Osteocyte (in vitro differentiated cells): ENCODE measurements at regions not wholly inside any gene's neighbourhood (a gene's known extent, or its start where the extent isn't known, plus 50 kb on each side); places are given as distances from the start of the nearest gene placed in this dataset.
"Not testable (repeated sequence)": the region's sequence is repeated elsewhere in the genome, so short reads cannot be mapped to it uniquely, and the experiment has no call there.

Experiments
- DNase-seq: peaks from one replicate; pipeline ENCODE4 v3.0.0; 2021; ENCODE audit warnings: mixed read lengths; ENCODE audit not compliant: unreplicated experiment; ENCODE audit errors: extremely low spot score
- H3K27ac Mint-ChIP-seq: one replicate; pipeline ENCODE4 v1.8.0; 2021; ENCODE audit warnings: mild to moderate bottlenecking, mixed read lengths; ENCODE audit not compliant: unreplicated experiment
- H3K27me3 Mint-ChIP-seq: one replicate; pipeline ENCODE4 v1.8.0; 2021; ENCODE audit warnings: mixed read lengths; ENCODE audit not compliant: unreplicated experiment
- H3K36me3 Mint-ChIP-seq: one replicate; pipeline ENCODE4 v1.8.0; 2021; ENCODE audit warnings: mixed read lengths; ENCODE audit not compliant: unreplicated experiment
- H3K4me1 Mint-ChIP-seq: one replicate; pipeline ENCODE4 v1.8.0; 2021; ENCODE audit warnings: mixed read lengths; ENCODE audit not compliant: unreplicated experiment
- H3K4me3 Mint-ChIP-seq: one replicate; pipeline ENCODE4 v1.8.0; 2021; ENCODE audit warnings: mild to moderate bottlenecking, moderate library complexity, mixed read lengths; ENCODE audit not compliant: unreplicated experiment
- H3K9me3 Mint-ChIP-seq: one replicate; pipeline ENCODE4 v1.8.0; 2021; ENCODE audit warnings: mixed read lengths; ENCODE audit not compliant: unreplicated experiment
- TF ChIP-seq, protein P1 (sequence below): fragments of 200-600 bp; sonication (generic); IDR thresholded peaks from 2 replicates; pipeline ENCODE4 v1.5.0; 2021; ENCODE audit warnings: antibody characterized with exemption, mild to moderate bottlenecking, moderate library complexity

DNA sequence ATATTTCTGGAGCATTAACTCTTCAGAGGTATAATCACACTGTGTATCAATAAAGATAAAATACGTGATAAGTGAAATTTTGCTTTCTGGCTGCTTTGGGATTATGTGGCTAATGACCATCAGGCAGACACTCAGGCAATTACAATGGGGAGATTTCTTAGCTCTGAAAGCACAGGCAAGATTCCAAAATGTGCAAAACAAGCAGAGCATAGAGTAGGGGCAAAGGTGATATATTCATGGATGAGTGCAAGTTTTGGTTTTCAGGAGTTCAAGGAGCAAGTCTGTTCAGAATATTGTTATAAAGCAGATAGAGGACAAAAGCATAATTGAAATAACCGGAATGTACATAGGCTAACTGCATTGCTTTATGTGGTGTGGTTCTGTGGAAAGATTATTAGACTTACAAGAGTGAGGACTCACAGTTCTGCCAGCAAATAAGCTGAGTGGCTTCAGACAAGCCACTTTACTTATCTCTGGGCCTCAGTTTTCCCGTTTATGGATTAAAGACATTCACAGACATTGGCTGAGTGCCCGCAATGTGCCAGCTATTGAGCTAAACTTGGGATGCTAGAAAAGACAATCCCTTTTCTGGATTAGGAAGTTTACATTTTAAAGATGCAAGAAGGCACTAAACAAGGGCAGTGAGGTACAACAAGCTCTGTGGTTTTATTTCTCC lies 945.6 kb upstream of the ARRDC3 start:
- no peak for DNase-seq
- Mint-ChIP-seq H3K27me3 (no peaks in the 10 kb centered on the region), H3K9me3 (peaks cover 8% of the 10 kb centered on the region), H3K4me1 (peaks cover 5% of the 10 kb centered on the region), H3K36me3 (no peaks in the 10 kb centered on the region), H3K27ac (no peak overlapping the region), H3K4me3 (no peak overlapping the region)
- TF ChIP-seq, protein P1, sequence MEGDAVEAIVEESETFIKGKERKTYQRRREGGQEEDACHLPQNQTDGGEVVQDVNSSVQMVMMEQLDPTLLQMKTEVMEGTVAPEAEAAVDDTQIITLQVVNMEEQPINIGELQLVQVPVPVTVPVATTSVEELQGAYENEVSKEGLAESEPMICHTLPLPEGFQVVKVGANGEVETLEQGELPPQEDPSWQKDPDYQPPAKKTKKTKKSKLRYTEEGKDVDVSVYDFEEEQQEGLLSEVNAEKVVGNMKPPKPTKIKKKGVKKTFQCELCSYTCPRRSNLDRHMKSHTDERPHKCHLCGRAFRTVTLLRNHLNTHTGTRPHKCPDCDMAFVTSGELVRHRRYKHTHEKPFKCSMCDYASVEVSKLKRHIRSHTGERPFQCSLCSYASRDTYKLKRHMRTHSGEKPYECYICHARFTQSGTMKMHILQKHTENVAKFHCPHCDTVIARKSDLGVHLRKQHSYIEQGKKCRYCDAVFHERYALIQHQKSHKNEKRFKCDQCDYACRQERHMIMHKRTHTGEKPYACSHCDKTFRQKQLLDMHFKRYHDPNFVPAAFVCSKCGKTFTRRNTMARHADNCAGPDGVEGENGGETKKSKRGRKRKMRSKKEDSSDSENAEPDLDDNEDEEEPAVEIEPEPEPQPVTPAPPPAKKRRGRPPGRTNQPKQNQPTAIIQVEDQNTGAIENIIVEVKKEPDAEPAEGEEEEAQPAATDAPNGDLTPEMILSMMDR = no peak

DNA sequence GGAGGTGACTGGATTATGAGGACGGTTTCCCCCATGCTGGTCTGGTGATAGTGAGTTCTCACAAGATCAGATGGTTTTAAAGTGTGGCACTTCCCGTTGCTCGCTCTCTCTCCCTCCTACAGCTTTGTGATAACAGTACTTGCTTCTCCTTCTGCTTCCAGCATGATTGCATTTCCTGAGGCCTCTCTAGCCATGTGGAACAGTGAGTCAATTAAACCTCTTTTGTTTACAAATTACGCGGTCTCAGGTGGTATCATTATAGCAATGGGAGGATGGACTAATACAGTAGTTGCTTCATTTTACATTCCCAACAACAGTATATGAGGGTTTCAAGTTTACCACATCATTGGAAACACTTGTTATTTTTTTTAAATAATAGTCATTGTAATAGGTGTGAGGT lies 937.3 kb upstream of the ARRDC3 start:
- no peak overlapping the region for H3K27ac Mint-ChIP-seq
- DNase-seq = no peak
- no peaks in the 10 kb centered on the region for H3K27me3 Mint-ChIP-seq
- H3K36me3 Mint-ChIP-seq = peaks cover 2% of the 10 kb centered on the region
- H3K4me1 Mint-ChIP-seq = no peaks in the 10 kb centered on the region
- no peak overlapping the region for H3K4me3 Mint-ChIP-seq
- TF ChIP-seq, protein P1 = no peak
- H3K9me3 Mint-ChIP-seq = peaks cover 15% of the 10 kb centered on the region

DNA sequence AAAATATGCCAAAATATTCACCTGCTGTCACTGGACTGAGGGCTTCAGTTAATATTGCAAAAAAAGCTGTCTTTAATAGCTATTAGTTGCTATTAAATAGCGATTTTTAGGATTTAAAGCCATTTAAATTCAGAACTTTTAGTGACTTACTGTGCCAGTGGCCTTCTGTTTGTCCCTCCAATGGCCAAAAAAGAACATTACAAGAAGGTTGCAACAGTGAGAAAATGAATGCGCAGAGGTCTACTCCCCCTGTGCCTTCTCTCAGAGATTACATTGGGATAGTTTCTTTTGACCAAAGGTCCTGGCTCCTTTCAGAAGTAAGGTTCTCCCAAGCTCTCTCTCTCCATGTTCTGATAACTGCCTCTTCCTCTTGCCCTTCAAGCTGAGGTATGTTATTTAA lies 930.3 kb upstream of the ARRDC3 start:
- H3K36me3 Mint-ChIP-seq = peaks cover 2% of the 10 kb centered on the region
- H3K9me3 Mint-ChIP-seq = peaks cover 5% of the 10 kb centered on the region
- TF ChIP-seq, protein P1 = no peak
- peaks cover 47% of the 10 kb centered on the region for H3K4me1 Mint-ChIP-seq
- no peaks in the 10 kb centered on the region for H3K27me3 Mint-ChIP-seq
- H3K27ac Mint-ChIP-seq = no peak overlapping the region
- H3K4me3 Mint-ChIP-seq = no peak overlapping the region
- no peak for DNase-seq

DNA sequence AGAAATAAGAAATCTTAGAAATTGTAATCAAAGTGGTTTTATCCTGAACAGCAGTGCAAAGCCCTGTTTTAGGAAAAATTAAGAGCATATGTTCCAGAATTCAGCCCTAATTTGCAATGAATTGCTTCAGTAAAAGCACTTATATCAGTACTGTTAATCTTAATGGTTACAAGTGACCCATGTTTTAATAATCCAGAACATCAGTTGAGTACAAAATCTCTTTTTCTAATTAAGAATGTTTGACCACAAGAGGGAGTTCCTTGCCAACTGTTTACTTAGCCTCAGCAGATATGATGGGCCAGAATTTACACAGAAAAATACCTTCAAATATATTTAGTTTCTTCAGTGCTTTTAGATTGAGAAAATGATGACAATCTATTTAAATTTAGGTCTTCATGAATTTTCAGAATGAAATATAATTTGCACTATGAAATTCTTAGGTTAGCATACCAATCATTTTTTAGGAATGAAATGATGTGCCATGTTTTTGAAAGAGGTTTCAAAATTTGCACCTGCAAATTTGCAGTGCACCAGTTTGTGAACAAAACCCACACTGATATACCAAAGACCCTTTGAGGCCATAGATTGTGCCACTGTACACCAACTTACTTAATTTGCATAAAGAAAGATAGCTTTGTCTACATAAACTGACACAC lies 926.3 kb upstream of the ARRDC3 start:
- DNase-seq = no peak
- peaks cover 49% of the 10 kb centered on the region for H3K4me1 Mint-ChIP-seq
- H3K27ac Mint-ChIP-seq = peak overlapping the region; percentile 7
- H3K27me3 Mint-ChIP-seq = no peaks in the 10 kb centered on the region
- no peaks in the 10 kb centered on the region for H3K9me3 Mint-ChIP-seq
- peaks cover 2% of the 10 kb centered on the region for H3K36me3 Mint-ChIP-seq
- no peak overlapping the region for H3K4me3 Mint-ChIP-seq
- TF ChIP-seq, protein P1 = peak; percentile 73

DNA sequence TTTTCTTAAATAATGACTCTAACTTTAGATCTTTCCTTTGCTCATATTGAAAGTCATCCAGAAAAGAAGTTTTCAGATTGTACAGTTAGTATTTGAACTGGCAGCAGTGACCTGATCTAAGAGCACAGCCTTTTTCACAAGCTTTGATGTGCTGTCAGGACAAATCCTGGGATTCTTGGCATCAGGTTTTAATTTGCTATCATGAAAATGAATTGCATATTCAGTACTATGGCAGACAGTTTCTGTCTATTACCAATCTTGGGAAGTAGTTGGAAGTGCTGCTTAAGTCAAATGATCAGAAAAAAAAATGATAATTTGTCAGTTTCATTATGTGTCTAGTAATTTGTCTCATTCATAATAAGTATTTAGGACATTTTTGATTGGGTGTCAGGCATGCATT lies 925.6 kb upstream of the ARRDC3 start:
- Mint-ChIP-seq H3K36me3 (peaks cover 1% of the 10 kb centered on the region), H3K27ac (no peak overlapping the region), H3K9me3 (no peaks in the 10 kb centered on the region), H3K4me3 (no peak overlapping the region), H3K27me3 (no peaks in the 10 kb centered on the region), H3K4me1 (peaks cover 48% of the 10 kb centered on the region)
- TF ChIP-seq, protein P1 = no peak
- DNase-seq = no peak

DNA sequence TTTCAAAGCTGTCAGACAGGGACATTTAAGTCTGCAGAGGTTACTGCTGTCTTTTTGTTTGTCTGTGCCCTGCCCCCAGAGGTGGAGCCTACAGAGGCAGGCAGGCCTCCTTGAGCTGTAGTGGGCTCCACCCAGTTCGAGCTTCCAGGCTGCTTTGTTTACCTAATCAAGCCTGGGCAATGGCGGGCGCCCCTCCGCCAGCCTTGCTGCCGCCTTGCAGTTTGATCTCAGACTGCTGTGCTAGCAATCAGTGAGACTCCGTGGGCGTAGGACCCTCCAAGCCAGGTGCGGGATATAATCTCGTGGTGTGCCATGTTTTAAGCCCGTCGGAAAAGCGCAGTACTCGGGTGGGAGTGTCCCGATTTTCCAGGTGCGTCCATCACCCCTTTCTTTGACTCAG lies 919.2 kb upstream of the ARRDC3 start:
- H3K27ac Mint-ChIP-seq, DNase-seq, H3K4me1 Mint-ChIP-seq, H3K27me3 Mint-ChIP-seq, H3K4me3 Mint-ChIP-seq, H3K36me3 Mint-ChIP-seq, H3K9me3 Mint-ChIP-seq: not testable (repeated sequence)
